A673 (cell line): ENCODE measurements at regions not wholly inside any gene's neighbourhood (a gene's known extent, or its start where the extent isn't known, plus 50 kb on each side); places are given as distances from the start of the nearest gene placed in this dataset.

Experiments
- BruUV-seq: library from RNA; stranded (reverse); fragments of 400-500 nt; replicated peaks from 2 replicates; lab custom pipeline; 2021; lab: Mats Ljungman, UMichigan
- CTCF ChIA-PET: fragments of 300-600 bp; sonication (Branson Sonifier 250); formaldehyde crosslinking; loops from one replicate; lab custom pipeline; 2022; ENCODE audit warnings: antibody characterized with exemption; lab: Charles Lee
- POLR2A ChIA-PET: fragments of 300-600 bp; sonication (Branson Sonifier 250); formaldehyde crosslinking; loops from one replicate; lab custom pipeline; 2022; ENCODE audit warnings: antibody characterized with exemption; ENCODE audit not compliant: low non-redundant PET; lab: Charles Lee
- DNase-seq: peaks from one replicate; pipeline ENCODE4 v3.0.0-alpha.2; 2015; ENCODE audit warnings: low spot score
- H3K27ac ChIP-seq: fragments of 200-600 bp; sonication (generic); 2 replicates; pipeline ENCODE4 v1.5.1; 2016; ENCODE audit warnings: mixed run types, low read depth, mild to moderate bottlenecking, mixed read lengths, antibody characterized with exemption, low read length; ENCODE audit not compliant: poor library complexity, severe bottlenecking
- H3K27me3 ChIP-seq: fragments of 200-600 bp; sonication (generic); replicated peaks from 2 replicates; pipeline ENCODE4 v1.6.1; 2017; ENCODE audit warnings: mixed run types, low read depth, mild to moderate bottlenecking, mixed read lengths, antibody characterized with exemption, low read length; ENCODE audit not compliant: insufficient read depth, poor library complexity
- H3K36me3 ChIP-seq: fragments of 200-600 bp; sonication (generic); 2 replicates; pipeline ENCODE4 v1.6.1; 2016; ENCODE audit warnings: mixed run types, mild to moderate bottlenecking, mixed read lengths, antibody characterized with exemption, low read length; ENCODE audit not compliant: insufficient read depth, poor library complexity, severe bottlenecking
- H3K4me1 ChIP-seq: fragments of 200-600 bp; sonication (generic); 2 replicates; pipeline ENCODE4 v1.6.1; 2017; ENCODE audit warnings: mixed run types, mild to moderate bottlenecking, mixed read lengths, antibody characterized with exemption, low read length; ENCODE audit not compliant: insufficient read depth, poor library complexity, severe bottlenecking
- H3K4me3 ChIP-seq: fragments of 200-600 bp; sonication (generic); 2 replicates; pipeline ENCODE4 v1.5.1; 2016; ENCODE audit warnings: low read depth, mixed run types, mild to moderate bottlenecking, mixed read lengths, low read length; ENCODE audit not compliant: poor library complexity, severe bottlenecking
- H3K9me3 ChIP-seq: fragments of 200-600 bp; sonication (generic); 2 replicates; pipeline ENCODE4 v1.6.1; 2016; ENCODE audit warnings: mixed run types, low read depth, mild to moderate bottlenecking, mixed read lengths, antibody characterized with exemption, low read length; ENCODE audit not compliant: poor library complexity, severe bottlenecking
- EZH2 ChIP-seq: fragments of 200-600 bp; sonication (generic); IDR thresholded peaks from 2 replicates; pipeline ENCODE4 v1.6.1; 2017; ENCODE audit warnings: borderline replicate concordance, low read depth, mild to moderate bottlenecking, mixed read lengths, antibody characterized with exemption, low read length; ENCODE audit not compliant: poor library complexity, severe bottlenecking
- intact Hi-C: fragments of 100-400 bp; cut with micrococcal nuclease; formaldehyde crosslinking; loops from one replicate; pipeline ENCODE4 v1.10.0; 2022; ENCODE audit not compliant: unreplicated experiment
- TF ChIP-seq, protein P1 (sequence below): fragments of 300-800, 200-600 bp; sonication (generic); conservative IDR thresholded peaks from 2 replicates; pipeline ENCODE4 v1.5.1; 2017; ENCODE audit warnings: low read depth, mild to moderate bottlenecking, antibody characterized with exemption, low read length, moderate library complexity, mixed read lengths

DNA sequence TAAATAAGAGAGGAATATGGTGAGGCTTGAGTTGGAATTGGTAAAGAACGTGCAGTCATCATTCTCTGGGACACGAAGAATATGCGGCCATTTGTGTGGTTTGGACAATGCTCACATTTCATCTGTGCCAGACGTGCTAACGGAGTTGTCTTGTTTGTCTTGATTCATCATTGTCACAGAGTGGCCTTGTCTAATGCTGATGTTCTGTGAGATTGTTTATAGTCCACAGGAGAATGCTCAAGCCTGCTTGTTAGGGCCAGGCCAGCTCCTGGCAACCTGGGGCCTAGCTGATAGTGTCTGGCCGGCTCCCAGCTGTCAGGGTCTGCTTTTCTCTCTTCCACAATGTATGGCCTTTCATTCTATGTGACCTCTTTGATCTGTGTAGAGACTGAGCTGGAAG lies 384.7 kb downstream of the EDEM1 start:
- TF ChIP-seq, protein P1, sequence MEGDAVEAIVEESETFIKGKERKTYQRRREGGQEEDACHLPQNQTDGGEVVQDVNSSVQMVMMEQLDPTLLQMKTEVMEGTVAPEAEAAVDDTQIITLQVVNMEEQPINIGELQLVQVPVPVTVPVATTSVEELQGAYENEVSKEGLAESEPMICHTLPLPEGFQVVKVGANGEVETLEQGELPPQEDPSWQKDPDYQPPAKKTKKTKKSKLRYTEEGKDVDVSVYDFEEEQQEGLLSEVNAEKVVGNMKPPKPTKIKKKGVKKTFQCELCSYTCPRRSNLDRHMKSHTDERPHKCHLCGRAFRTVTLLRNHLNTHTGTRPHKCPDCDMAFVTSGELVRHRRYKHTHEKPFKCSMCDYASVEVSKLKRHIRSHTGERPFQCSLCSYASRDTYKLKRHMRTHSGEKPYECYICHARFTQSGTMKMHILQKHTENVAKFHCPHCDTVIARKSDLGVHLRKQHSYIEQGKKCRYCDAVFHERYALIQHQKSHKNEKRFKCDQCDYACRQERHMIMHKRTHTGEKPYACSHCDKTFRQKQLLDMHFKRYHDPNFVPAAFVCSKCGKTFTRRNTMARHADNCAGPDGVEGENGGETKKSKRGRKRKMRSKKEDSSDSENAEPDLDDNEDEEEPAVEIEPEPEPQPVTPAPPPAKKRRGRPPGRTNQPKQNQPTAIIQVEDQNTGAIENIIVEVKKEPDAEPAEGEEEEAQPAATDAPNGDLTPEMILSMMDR, result no peak
- TF ChIP-seq EZH2, result no peak
- CTCF ChIA-PET, result no interaction called here

DNA sequence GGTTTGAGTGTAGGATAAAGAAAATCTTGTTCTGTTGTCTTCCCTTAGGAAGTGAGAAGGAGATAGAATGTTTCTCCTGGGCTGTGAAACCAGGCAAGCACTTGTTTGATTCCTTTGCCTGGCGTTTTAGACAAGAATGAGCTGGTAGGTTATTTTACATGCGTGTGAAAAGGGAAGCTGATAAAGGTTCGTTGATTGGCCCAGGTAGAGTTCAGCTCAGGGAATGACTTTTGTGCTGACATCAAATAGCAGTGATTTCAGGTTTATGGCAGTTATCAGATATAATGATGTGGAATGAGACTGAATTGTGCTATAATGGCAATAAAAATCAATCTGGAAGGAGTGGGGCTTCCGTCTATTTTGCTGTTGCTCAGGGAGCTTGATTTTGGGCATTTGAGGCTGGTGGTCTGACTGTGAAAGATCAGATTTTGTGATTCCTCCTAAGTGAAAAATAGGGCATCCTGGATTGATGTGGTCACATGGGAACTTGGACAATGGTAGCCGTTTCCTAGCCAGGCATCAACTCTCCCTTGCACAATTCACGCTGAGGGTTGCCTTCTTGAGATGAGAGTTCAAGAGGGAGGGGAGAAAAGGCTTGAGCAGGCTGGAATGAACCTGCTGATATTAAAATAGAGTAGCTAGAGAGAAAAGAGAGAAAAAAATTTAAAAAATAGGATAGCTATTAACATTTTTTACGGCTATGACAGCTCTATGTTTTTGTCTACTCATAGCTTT lies 388.9 kb downstream of the EDEM1 start:
- CTCF ChIA-PET, result interaction anchor here (0.7 kb wide), 1 partner anchor 266 kb away, joined by 4 read pairs; no protein-coding TSS in a partner anchor

More for the DNA sequence above, 384.7 kb downstream of the EDEM1 start:
- no peak for DNase-seq
- intact Hi-C loops, result no loop called here
- POLR2A ChIA-PET, result no interaction called here
- Histone ChIP-seq H3K4me3 (no peak overlapping the region), H3K36me3 (no peaks in the 10 kb centered on the region), H3K9me3 (no peaks in the 10 kb centered on the region), H3K4me1 (no peaks in the 10 kb centered on the region), H3K27ac (no peak overlapping the region), H3K27me3 (no peaks in the 10 kb centered on the region)
- BruUV-seq, result no TSS peak

DNA sequence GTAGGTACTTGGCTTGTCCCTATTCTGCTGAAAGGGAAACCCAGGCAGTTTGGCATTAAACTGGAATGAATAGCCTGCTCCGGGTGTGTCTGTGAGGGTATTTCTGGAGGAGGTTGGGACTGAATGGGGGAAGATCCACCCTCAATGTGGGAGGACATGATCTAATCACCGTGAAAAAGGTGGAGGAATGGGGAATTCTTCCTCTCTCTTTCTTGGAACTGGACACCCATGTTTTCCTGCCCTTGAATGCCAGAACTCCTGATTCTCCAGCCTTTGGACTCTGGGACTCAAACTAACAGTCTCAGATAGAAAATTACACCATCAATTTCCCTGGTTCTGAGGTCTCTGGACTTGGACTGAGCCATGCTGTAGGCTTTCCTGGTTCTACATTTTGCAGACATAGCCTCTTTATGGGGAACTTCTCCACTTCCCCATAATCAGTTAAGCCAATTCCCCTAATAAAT lies 391.7 kb downstream of the EDEM1 start:
- no peak for DNase-seq
- Histone ChIP-seq H3K9me3 (no peaks in the 10 kb centered on the region), H3K27me3 (peaks cover 3% of the 10 kb centered on the region), H3K36me3 (no peaks in the 10 kb centered on the region), H3K4me1 (no peaks in the 10 kb centered on the region), H3K4me3 (no peak overlapping the region), H3K27ac (no peak overlapping the region)
- BruUV-seq, result no TSS peak
- no peak for TF ChIP-seq EZH2
- TF ChIP-seq, protein P1, result no peak
- intact Hi-C loops, result no loop called here
- ChIA-PET POLR2A (no interaction called here), CTCF (no interaction called here)

More for the DNA sequence above, 388.9 kb downstream of the EDEM1 start:
- no peak for DNase-seq
- POLR2A ChIA-PET, result no interaction called here
- Histone ChIP-seq H3K4me1 (no peaks in the 10 kb centered on the region), H3K9me3 (no peaks in the 10 kb centered on the region), H3K4me3 (no peak overlapping the region), H3K27me3 (peaks cover 3% of the 10 kb centered on the region), H3K27ac (no peak overlapping the region), H3K36me3 (no peaks in the 10 kb centered on the region)
- BruUV-seq, result no TSS peak
- no peak for TF ChIP-seq EZH2
- TF ChIP-seq, protein P1, result no peak
- intact Hi-C loops, result no loop called here
